PC-3 (cell line): ENCODE measurements at regions not wholly inside any gene's neighbourhood (a gene's known extent, or its start where the extent isn't known, plus 50 kb on each side); places are given as distances from the start of the nearest gene placed in this dataset.

Source experiments
- ATAC-seq: fragments of 200-7000 bp; cut with Tn5 transposase; 2 replicates; pipeline ENCODE4 v1.9.1; 2020; ENCODE audit warnings: mild to moderate bottlenecking, moderate library complexity
- BruUV-seq: library from RNA; stranded (reverse); fragments of 400-500 nt; replicated peaks from 2 replicates; lab custom pipeline; 2021; lab: Mats Ljungman, UMichigan
- CTCF ChIA-PET: fragments of 300-600 bp; sonication (Branson Sonifier 250); formaldehyde crosslinking; loops from one replicate; lab custom pipeline; 2022; ENCODE audit warnings: antibody characterized with exemption; lab: Charles Lee
- POLR2A ChIA-PET: fragments of 300-600 bp; sonication (Branson Sonifier 250); formaldehyde crosslinking; loops from one replicate; lab custom pipeline; 2022; ENCODE audit warnings: antibody characterized with exemption; ENCODE audit not compliant: unreplicated experiment; lab: Charles Lee
- DNase-seq: peaks from one replicate; pipeline ENCODE4 v3.0.0-alpha.2; 2015
- H2AFZ ChIP-seq: fragments of 300-600 bp; sonication (generic); 2 replicates; pipeline ENCODE4 v1.6.0; 2016; ENCODE audit warnings: antibody characterized with exemption, low read length
- H3F3A ChIP-seq: fragments of 300-600 bp; sonication (generic); one replicate; pipeline ENCODE4 v1.6.0; 2017; ENCODE audit warnings: antibody characterized with exemption, low read length, control low read depth, mild to moderate bottlenecking; ENCODE audit not compliant: unreplicated experiment
- H3K27ac ChIP-seq: fragments of 300-600 bp; sonication (generic); 2 replicates; pipeline ENCODE4 v1.5.1; 2016; ENCODE audit warnings: mild to moderate bottlenecking, low read length
- H3K27me3 ChIP-seq: fragments of 300-600 bp; sonication (generic); 2 replicates; pipeline ENCODE4 v1.6.1; 2016; ENCODE audit warnings: low read length, mixed read lengths
- H3K36me3 ChIP-seq: fragments of 300-600 bp; sonication (generic); 2 replicates; pipeline ENCODE4 v1.6.1; 2016; ENCODE audit warnings: low read depth, mixed run types, low read length, mixed read lengths
- H3K4me1 ChIP-seq: fragments of 300-600 bp; sonication (generic); 2 replicates; pipeline ENCODE4 v1.5.1; 2016; ENCODE audit warnings: low read length; ENCODE audit not compliant: insufficient read depth
- H3K4me2 ChIP-seq: fragments of 300-600 bp; sonication (generic); 2 replicates; pipeline ENCODE4 v1.6.0; 2016; ENCODE audit warnings: low read length
- H3K4me3 ChIP-seq: fragments of 300-600 bp; sonication (generic); 2 replicates; pipeline ENCODE4 v1.5.1; 2016; ENCODE audit warnings: mild to moderate bottlenecking, low read length, mixed read lengths
- H3K79me2 ChIP-seq: fragments of 300-600 bp; sonication (generic); 2 replicates; pipeline ENCODE4 v1.6.1; 2017; ENCODE audit warnings: low read length, mixed read lengths
- H3K9ac ChIP-seq: fragments of 300-600 bp; sonication (generic); 2 replicates; pipeline ENCODE4 v1.6.0; 2016; ENCODE audit warnings: mild to moderate bottlenecking, low read length
- H3K9me2 ChIP-seq: fragments of 300-600 bp; sonication (generic); replicated peaks from 2 replicates; pipeline ENCODE4 v1.6.1; 2016; ENCODE audit warnings: mixed run types, low read length, mixed read lengths
- H3K9me3 ChIP-seq: fragments of 300-600 bp; sonication (generic); 2 replicates; pipeline ENCODE4 v1.6.1; 2016; ENCODE audit warnings: low read length, mixed read lengths
- H4K20me1 ChIP-seq: fragments of 300-600 bp; sonication (generic); 2 replicates; pipeline ENCODE4 v1.6.1; 2016; ENCODE audit warnings: low read length, mixed read lengths
- EZH2 ChIP-seq: fragments of 300-600 bp; sonication (generic); IDR thresholded peaks from one replicate; pipeline ENCODE4 v1.6.1; 2017; ENCODE audit warnings: antibody characterized with exemption, mild to moderate bottlenecking, low read length; ENCODE audit not compliant: unreplicated experiment
- EZH2phosphoT487 ChIP-seq: fragments of 300-600 bp; sonication (generic); IDR thresholded peaks from 2 replicates; pipeline ENCODE4 v1.6.1; 2018; ENCODE audit warnings: mild to moderate bottlenecking, antibody characterized with exemption, low read length, borderline replicate concordance
- intact Hi-C: fragments of 100-400 bp; cut with micrococcal nuclease; formaldehyde crosslinking; loops from 2 replicates; pipeline ENCODE4 v1.9.0; 2023
- TF ChIP-seq, protein P1 (sequence below): fragments of 300-600 bp; sonication (generic); conservative IDR thresholded peaks from 2 replicates; pipeline ENCODE4 v1.5.1; 2017; ENCODE audit warnings: antibody characterized with exemption, low read depth, mild to moderate bottlenecking, low read length

DNA sequence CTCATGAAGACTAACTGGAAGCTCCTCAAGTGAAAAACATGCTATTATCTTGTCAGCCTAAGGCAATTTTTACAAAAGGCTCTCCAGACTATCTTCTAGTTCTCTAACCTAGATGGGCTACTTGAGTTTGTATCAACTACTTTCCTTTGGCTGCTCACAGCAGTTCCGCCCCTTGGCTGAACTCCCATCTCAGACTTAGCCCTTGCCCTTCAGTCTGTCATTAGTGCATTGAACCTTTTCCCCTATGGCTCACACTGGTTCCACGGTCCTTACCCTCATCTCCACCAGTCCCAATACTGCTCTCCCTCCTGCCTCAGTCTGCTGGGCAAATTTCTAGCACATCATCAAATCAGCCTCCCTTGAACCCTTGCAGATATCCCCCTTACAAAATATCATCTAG lies 362.3 kb downstream of the PPP1R2C start:
- DNase-seq = no peak

GRCh38 chrX:42414057-42414456 lies 363.9 kb downstream of the PPP1R2C start:
- no TSS peak for BruUV-seq
- Histone ChIP-seq H3K36me3 (no peaks in the 10 kb centered on the region), H2AFZ (no peak overlapping the region), H3K9me2 (no peaks in the 10 kb centered on the region), H4K20me1 (no peaks in the 10 kb centered on the region), H3K27ac (no peak overlapping the region), H3K4me3 (no peak overlapping the region), H3F3A (no peaks in the 10 kb centered on the region), H3K9me3 (no peaks in the 10 kb centered on the region), H3K79me2 (no peaks in the 10 kb centered on the region), H3K4me1 (no peaks in the 10 kb centered on the region), H3K27me3 (no peaks in the 10 kb centered on the region), H3K4me2 (no peak overlapping the region), H3K9ac (no peak overlapping the region)
- TF ChIP-seq EZH2 (no peak), EZH2phosphoT487 (no peak)
- TF ChIP-seq, protein P1, sequence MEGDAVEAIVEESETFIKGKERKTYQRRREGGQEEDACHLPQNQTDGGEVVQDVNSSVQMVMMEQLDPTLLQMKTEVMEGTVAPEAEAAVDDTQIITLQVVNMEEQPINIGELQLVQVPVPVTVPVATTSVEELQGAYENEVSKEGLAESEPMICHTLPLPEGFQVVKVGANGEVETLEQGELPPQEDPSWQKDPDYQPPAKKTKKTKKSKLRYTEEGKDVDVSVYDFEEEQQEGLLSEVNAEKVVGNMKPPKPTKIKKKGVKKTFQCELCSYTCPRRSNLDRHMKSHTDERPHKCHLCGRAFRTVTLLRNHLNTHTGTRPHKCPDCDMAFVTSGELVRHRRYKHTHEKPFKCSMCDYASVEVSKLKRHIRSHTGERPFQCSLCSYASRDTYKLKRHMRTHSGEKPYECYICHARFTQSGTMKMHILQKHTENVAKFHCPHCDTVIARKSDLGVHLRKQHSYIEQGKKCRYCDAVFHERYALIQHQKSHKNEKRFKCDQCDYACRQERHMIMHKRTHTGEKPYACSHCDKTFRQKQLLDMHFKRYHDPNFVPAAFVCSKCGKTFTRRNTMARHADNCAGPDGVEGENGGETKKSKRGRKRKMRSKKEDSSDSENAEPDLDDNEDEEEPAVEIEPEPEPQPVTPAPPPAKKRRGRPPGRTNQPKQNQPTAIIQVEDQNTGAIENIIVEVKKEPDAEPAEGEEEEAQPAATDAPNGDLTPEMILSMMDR = no peak
- ATAC-seq = no peak
- intact Hi-C loops = no loop called here
- ChIA-PET POLR2A (no interaction called here), CTCF (no interaction called here)
- no peak for DNase-seq

More for the DNA sequence above, 362.3 kb downstream of the PPP1R2C start:
- Histone ChIP-seq H3K4me3 (no peak overlapping the region), H3K9me3 (no peaks in the 10 kb centered on the region), H3F3A (no peaks in the 10 kb centered on the region), H3K27me3 (no peaks in the 10 kb centered on the region; the same call in 1 of the 2 replicates), H3K36me3 (no peaks in the 10 kb centered on the region), H3K27ac (no peak overlapping the region), H3K4me1 (no peaks in the 10 kb centered on the region), H3K79me2 (no peaks in the 10 kb centered on the region), H4K20me1 (no peaks in the 10 kb centered on the region), H3K9me2 (no peaks in the 10 kb centered on the region), H3K4me2 (no peak overlapping the region), H2AFZ (no peak overlapping the region), H3K9ac (no peak overlapping the region)
- ChIA-PET POLR2A (no interaction called here), CTCF (no interaction called here)
- BruUV-seq = no TSS peak
- ATAC-seq = no peak
- TF ChIP-seq EZH2 = no peak
- TF ChIP-seq, protein P1 = no peak
- no peak for TF ChIP-seq EZH2phosphoT487
- intact Hi-C loops = no loop called here

DNA sequence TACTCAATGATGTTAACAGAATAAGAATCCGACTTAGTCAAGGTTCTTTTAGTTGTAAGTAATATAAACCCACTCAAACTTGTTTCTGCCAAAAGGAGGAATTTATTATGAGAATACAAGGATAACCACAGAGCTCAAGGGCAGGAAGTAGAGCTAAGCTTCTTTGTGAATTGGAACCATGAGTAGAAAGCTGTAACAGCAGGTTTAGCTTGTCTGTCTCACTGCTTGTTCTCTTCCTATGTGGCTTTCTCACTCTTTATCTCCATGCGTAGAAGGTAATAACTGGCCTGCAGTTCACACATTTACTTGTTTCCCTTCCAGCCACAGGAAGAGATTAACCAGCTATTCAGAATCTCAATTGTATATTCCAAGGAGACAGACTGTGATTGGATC lies 378.3 kb downstream of the PPP1R2C start:
- no peaks in the 10 kb centered on the region for H3K4me1 ChIP-seq
- DNase-seq = no peak
- H3K9me2 ChIP-seq = no peaks in the 10 kb centered on the region
- no peak overlapping the region for H3K4me3 ChIP-seq
- H3K9ac ChIP-seq = no peak overlapping the region
- BruUV-seq = no TSS peak
- TF ChIP-seq EZH2phosphoT487 = no peak
- no peak for TF ChIP-seq EZH2
- TF ChIP-seq, protein P1 = no peak
- no peak overlapping the region for H3K4me2 ChIP-seq
- intact Hi-C loops = no loop called here
- H2AFZ ChIP-seq = no peak overlapping the region
- ChIA-PET CTCF (no interaction called here), POLR2A (no interaction called here)
- H3K79me2 ChIP-seq = no peaks in the 10 kb centered on the region
- H3K9me3 ChIP-seq = no peaks in the 10 kb centered on the region
- H4K20me1 ChIP-seq = no peaks in the 10 kb centered on the region
- H3K36me3 ChIP-seq = no peaks in the 10 kb centered on the region
- H3K27ac ChIP-seq = no peak overlapping the region
- H3F3A ChIP-seq = no peaks in the 10 kb centered on the region
- no peak for ATAC-seq
- H3K27me3 ChIP-seq = 0 out of 2 replicates have a peak, but pooled peaks cover 3% of the 10 kb centered on the region
